Suprapubic skin (tissue), 4 donors: ENCODE measurements at regions not wholly inside any gene's neighbourhood (a gene's known extent, or its start where the extent isn't known, plus 50 kb on each side); places are given as distances from the start of the nearest gene placed in this dataset.

ENCODE experiments used
- DNase-seq, 2 donors: peaks; one replicate each; pipeline ENCODE4 v3.0.0-alpha.2; 2019; ENCODE audit warnings: low spot score in 2 of 2
- H3K27ac ChIP-seq: fragments of 200-600 bp; sonication (generic); one replicate; pipeline ENCODE4 v1.5.1; 2019
- H3K27me3 ChIP-seq: fragments of 200-600 bp; sonication (generic); one replicate; pipeline ENCODE4 v1.5.1; 2019
- H3K36me3 ChIP-seq: fragments of 200-600 bp; sonication (generic); one replicate; pipeline ENCODE4 v1.5.1; 2019
- H3K4me1 ChIP-seq: fragments of 200-600 bp; sonication (generic); one replicate; pipeline ENCODE4 v1.5.1; 2019
- H3K4me3 ChIP-seq: fragments of 200-600 bp; sonication (generic); one replicate; pipeline ENCODE4 v1.5.1; 2019; ENCODE audit warnings: mild to moderate bottlenecking
- H3K9me3 ChIP-seq: fragments of 200-600 bp; sonication (generic); one replicate; pipeline ENCODE4 v1.5.1; 2019
- EP300 ChIP-seq: sonication (generic); formaldehyde crosslinking; IDR thresholded peaks from one replicate; pipeline ENCODE4 v1.6.1; 2017; ENCODE audit warnings: antibody characterized with exemption
- POLR2A ChIP-seq, 2 donors: fragments of 450-650 bp; IDR thresholded peaks; one replicate each; pipeline ENCODE4 v1.6.1; 2017; ENCODE audit warnings: antibody characterized with exemption in 2 of 2, mild to moderate bottlenecking in 2 of 2, moderate library complexity in 2 of 2
- POLR2AphosphoS5 ChIP-seq, 3 donors: sonication (generic); formaldehyde crosslinking; IDR thresholded peaks; one replicate each; pipeline ENCODE4 v1.6.1; 2017; ENCODE audit warnings: antibody characterized with exemption in 3 of 3
- WGBS: methylation state at CpG from one replicate; pipeline ENCODE4 v1.1.5; 2018; 5-methylcytosine and 5-hydroxymethylcytosine counted together
- TF ChIP-seq, protein P1 (sequence below), 2 donors: fragments of 200-600 bp in 1 of 2; fragments of 450-650 bp in 1 of 2; sonication (generic) in 1 of 2; IDR thresholded peaks; one replicate each; pipeline ENCODE4 v1.5.1; 2016 to 2019; ENCODE audit warnings: antibody characterized with exemption in 2 of 2, mild to moderate bottlenecking in 1 of 2, moderate library complexity in 1 of 2

DNA sequence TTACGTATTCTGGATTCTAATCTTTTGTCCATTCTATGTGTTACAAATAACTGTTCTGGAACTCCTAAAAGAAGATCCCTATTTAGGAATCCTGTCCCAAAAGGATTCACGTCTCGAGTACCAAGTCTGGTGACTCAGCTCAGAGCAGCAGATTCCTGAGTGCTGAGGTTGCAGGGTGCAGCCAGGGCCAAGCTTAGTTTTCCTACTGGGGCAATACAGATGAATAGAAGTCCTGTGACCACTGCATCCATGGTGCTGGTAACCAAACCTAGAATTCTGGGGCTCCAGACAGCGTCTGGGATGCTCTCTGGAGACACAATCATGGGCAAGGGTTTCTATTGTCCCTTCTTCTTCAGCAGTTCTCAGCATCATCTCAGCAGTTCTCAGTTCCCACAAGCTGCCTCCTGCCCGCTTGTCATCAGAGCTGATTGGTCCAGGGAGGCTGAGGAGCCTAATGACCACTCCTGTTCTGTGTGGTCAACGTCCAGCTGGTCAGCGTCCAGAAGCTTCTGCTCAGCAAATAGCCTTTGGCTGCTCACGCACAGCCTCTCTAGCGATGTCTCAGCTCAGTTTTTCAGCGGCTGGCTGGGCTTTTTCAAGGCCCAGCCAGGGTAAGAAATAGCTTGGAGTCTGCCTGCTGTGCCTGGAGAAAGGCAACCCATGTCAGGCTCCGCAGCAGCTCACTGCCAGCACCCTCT lies 50.4 kb upstream of the C7orf33 start:
- no peaks in the 10 kb centered on the region for H3K9me3 ChIP-seq
- no peak overlapping the region for H3K4me3 ChIP-seq
- peaks cover 4% of the 10 kb centered on the region for H3K4me1 ChIP-seq
- 67% methylated on average over 11 of the region's 11 CpGs for WGBS
- no peak for TF ChIP-seq POLR2A (IDR thresholded peaks at IDR 0.05)
- no peak for TF ChIP-seq POLR2AphosphoS5 (IDR thresholded peaks at IDR 0.05)
- TF ChIP-seq EP300 = no peak
- TF ChIP-seq, protein P1, sequence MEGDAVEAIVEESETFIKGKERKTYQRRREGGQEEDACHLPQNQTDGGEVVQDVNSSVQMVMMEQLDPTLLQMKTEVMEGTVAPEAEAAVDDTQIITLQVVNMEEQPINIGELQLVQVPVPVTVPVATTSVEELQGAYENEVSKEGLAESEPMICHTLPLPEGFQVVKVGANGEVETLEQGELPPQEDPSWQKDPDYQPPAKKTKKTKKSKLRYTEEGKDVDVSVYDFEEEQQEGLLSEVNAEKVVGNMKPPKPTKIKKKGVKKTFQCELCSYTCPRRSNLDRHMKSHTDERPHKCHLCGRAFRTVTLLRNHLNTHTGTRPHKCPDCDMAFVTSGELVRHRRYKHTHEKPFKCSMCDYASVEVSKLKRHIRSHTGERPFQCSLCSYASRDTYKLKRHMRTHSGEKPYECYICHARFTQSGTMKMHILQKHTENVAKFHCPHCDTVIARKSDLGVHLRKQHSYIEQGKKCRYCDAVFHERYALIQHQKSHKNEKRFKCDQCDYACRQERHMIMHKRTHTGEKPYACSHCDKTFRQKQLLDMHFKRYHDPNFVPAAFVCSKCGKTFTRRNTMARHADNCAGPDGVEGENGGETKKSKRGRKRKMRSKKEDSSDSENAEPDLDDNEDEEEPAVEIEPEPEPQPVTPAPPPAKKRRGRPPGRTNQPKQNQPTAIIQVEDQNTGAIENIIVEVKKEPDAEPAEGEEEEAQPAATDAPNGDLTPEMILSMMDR (IDR thresholded peaks at IDR 0.05) = no peak
- H3K27ac ChIP-seq = no peak overlapping the region
- H3K27me3 ChIP-seq = no peaks in the 10 kb centered on the region
- DNase-seq = no peak
- no peaks in the 10 kb centered on the region for H3K36me3 ChIP-seq
